ENCODE measurements at regions not wholly inside any gene's neighbourhood (a gene's known extent, or its start where the extent isn't known, plus 50 kb on each side); places are given as distances from the start of the nearest gene placed in this dataset.

DNA sequence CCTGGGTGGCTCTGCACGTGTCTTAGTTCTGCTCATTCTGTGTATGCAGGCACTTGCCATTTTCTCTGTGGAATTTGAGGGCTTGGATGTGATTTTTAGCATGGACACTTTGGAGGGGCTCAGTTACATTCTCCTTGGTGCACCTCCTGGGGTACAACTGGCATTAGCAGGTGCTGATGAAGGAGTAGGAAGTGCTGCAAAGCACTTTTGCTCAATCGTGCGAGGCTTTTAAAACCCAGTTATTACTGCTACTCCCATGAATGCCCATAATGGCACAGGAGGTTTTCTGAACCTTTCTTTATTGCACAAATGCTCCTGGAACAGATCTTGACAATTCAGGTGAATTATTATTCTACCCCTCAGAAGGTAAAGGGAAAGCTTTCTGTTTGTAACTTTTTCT, 78.7 kb downstream of the SLC25A47 start:
- TF ChIP-seq, protein P1, sequence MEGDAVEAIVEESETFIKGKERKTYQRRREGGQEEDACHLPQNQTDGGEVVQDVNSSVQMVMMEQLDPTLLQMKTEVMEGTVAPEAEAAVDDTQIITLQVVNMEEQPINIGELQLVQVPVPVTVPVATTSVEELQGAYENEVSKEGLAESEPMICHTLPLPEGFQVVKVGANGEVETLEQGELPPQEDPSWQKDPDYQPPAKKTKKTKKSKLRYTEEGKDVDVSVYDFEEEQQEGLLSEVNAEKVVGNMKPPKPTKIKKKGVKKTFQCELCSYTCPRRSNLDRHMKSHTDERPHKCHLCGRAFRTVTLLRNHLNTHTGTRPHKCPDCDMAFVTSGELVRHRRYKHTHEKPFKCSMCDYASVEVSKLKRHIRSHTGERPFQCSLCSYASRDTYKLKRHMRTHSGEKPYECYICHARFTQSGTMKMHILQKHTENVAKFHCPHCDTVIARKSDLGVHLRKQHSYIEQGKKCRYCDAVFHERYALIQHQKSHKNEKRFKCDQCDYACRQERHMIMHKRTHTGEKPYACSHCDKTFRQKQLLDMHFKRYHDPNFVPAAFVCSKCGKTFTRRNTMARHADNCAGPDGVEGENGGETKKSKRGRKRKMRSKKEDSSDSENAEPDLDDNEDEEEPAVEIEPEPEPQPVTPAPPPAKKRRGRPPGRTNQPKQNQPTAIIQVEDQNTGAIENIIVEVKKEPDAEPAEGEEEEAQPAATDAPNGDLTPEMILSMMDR (conservative IDR thresholded peaks at IDR 0.05), result no peak
- no peak for TF ChIP-seq EZH2 (IDR thresholded peaks at IDR 0.05; ENCODE audit: low read depth)
